GM03348 (cell line): ENCODE measurements at regions not wholly inside any gene's neighbourhood (a gene's known extent, or its start where the extent isn't known, plus 50 kb on each side); places are given as distances from the start of the nearest gene placed in this dataset.
A peak's percentile ranks its signal among the peaks of the same experiment; 100 is the strongest.
"Not testable (repeated sequence)": the region's sequence is repeated elsewhere in the genome, so short reads cannot be mapped to it uniquely, and the experiment has no call there.

Experiments
- DNase-seq: peaks from one replicate; pipeline ENCODE4 v3.0.0; 2012; ENCODE audit warnings: low spot score

GRCh38 chr6:139990856-139991465 lies 616.5 kb upstream of the CITED2 start:
- no peak for DNase-seq

GRCh38 chr6:139990026-139990686 lies 615.7 kb upstream of the CITED2 start:
- DNase-seq = no peak

GRCh38 chr6:139988685-139989084 lies 614.2 kb upstream of the CITED2 start:
- DNase-seq = no peak

DNA sequence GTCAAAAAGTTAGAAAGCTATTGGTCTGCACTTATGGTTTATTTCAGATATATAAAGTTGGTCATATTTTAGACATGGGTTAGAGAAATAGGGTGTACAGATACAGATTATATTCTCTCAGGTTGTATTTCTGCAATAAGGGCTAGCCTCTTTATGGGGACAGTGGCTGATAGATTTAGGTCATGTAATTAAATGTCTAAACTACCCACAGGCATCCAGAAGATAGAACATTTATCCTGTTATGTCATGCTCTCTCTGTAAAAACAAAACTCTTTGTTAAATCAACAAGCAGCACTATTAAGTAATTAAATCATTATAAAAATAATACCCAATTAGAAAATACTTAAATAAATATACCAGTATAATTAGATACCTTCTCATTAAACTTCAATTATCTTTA lies 612.6 kb upstream of the CITED2 start:
- DNase-seq = no peak

DNA sequence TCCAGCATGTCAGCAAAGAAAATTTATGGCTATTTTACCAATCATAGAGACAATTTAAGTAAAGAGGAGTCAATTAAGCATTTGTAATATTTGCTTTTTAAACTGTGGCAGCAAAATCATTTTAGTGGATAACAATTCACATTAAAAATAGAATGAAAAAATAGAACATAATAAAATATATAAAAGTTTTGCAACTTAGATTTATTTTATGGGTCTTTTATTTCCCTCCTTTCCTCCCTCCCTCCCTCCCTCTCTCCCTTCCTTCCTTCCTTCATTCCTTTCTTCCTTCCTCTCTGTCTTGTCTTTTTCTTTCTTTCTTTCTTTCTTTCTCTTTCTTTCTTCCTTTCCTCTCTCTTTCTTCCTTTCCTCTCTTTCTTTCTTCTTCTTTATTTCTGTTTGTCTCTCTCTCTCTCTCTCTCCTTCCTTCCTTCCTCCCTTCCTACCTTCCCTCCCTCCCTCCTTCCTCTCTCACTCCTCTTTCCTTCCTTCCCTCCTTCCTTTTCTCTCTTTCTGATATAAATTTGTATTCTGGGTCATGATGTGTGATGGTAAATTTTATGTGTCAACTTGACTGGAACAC lies 610.9 kb upstream of the CITED2 start:
- no peak for DNase-seq

DNA sequence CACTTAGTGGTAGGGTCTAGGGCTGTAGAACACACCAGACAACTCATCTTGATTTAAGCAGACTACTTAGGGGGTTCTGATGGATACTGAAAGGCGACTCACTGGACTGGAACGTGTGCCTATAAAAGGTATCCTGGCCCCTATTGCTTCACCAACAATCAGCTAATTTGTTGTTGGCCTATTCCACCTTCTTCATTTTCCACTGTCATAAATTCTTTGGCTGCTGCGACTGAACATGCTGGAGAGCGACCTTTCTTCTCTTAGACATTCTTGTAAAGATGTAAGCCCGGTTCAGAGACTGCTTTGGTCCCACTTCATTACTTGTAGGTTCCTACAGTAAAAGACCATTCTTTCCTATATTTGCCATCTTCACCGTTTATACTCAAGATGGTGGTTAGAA lies 609.9 kb upstream of the CITED2 start:
- no peak for DNase-seq

- DNase-seq = no peak
These were observed 609.3 kb upstream of the CITED2 start for GRCh38 chr6:139983555-139984276.

DNA sequence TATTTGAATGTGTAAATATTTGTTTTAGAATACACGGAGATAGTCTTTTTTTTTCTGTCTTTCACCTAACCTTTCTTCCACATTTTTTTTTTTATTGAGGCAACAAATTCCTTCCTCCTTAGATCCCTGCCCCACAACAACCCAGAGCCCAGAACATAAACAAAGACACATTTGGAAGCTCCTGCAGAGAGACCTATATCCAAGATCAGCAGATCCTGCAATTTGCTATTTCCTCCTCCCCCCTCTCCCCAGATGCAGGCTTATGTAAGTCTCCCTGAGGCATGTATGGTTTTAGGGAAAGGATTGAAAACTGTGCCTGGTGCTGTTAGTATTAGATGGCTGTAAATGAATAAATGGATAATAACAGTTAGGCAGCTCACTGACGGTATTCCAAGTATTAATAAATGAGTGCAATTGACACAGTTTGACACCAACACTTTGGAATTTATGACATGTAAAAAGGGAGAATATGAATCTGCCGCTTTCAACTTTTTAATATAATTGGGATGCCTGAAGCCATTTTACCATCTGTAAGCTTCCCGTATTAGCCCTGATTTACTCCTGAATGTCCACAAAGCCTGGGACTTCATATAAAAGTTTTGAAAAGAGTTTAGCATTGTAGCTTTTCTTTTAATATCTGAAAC lies 608.3 kb upstream of the CITED2 start:
- DNase-seq = peak; percentile 29

- no peak for DNase-seq
These were observed 607.7 kb upstream of the CITED2 start for GRCh38 chr6:139982195-139982594.

DNA sequence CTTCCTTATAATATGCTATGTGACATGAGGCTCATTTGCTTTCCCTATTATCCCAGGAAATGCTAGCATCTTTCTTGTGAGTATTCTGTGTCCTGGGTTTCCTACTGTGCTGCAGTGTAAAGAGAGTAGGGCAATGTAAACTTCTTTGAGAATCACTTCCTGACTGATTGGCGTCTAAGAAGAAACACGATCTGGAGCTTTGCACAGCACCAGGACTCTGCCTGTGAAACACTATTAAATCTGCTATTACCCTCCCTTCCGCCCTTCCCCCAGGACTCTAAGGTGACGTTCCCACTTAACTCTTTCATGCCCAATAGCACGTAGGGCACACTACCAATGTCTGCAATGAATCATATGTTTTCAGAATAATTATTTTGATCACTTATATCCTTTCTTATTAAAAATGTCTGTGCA lies 607.3 kb upstream of the CITED2 start:
- no peak for DNase-seq

GRCh38 chr6:139981066-139981624 lies 606.7 kb upstream of the CITED2 start:
- DNase-seq = no peak

DNA sequence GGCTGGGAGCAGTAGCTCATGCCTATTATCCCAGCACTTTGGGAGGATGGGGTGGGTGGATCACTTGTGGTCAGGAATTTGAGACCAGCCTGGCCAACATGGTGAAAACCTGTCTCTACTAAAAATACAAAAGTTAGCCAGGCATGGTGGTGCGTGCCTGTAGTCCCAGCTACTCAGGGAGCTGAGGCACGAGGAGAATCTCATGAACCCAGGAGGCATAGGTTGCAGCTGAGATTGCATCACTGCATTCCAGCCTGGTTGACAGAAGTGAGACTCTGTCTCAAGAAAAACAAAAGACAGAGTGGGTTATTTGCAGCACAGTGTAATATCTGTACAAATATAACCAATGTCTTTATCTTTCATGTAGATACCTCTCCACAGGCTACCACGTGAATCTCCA lies 606.2 kb upstream of the CITED2 start:
- DNase-seq = not testable (repeated sequence)

DNA sequence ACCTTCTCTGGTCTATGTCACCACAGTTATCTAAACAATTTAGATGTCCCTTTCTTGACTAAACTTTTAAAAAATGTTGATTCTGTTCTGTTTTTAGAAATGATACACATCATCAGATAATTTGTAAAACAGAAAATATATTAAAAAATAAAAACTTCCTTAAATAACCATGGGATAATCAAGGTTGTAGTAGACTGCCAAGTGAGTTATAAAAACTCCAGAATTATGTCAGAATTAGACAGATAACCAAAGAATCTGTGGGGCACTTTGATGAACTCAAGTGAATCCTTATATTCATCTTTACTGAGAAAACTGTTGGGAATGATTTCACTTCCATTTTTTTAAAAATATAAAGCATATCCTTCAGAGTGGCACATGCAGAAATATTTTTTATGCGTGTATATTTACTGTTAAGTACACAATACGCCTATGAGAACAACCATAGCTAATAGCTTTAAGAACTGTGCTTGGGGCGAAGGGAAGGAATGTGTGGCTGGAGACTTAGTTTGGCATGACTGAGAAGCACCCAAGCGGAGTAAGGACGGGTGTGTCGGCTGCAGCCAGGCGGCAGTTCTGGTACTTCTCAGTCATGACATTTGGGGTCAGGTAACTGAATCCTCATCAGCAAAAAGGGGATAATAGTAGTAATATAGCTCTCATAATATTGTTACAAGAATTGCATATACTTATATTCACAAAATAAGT lies 604.7 kb upstream of the CITED2 start:
- DNase-seq = no peak

- DNase-seq = peak; percentile 9
These were observed 603.5 kb upstream of the CITED2 start for GRCh38 chr6:139977887-139978332.

DNA sequence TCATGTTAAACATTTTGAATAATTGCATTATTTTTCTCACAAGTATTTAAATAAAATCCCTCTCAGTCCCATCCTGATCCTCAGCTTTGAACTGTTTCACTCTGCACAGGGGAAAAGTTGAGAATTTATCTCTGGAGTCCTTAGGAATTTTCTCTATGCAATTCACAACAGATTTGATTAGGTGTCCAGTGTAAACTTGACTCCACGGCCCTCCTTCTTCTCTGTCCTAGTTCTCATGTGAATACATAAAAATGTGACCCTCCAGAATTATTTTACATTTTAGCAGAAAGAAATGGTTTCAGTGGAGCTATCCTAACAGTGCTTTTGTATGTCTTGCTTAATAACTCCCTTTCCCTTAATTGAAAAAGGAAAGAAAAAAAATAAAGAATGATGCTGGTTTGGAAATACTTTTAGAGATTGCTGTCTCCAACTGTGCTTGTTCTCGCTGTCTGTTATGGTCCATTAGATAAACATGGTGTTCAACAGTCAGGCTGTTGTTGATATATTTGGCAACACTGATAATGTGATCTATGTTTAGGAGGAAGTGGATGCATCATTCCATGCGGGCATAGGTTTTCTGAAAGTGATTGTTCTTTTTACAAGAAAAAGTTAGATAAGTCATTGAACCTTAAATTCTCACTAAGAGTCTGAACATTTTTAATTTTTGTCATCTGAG lies 599.4 kb upstream of the CITED2 start:
- no peak for DNase-seq

DNA sequence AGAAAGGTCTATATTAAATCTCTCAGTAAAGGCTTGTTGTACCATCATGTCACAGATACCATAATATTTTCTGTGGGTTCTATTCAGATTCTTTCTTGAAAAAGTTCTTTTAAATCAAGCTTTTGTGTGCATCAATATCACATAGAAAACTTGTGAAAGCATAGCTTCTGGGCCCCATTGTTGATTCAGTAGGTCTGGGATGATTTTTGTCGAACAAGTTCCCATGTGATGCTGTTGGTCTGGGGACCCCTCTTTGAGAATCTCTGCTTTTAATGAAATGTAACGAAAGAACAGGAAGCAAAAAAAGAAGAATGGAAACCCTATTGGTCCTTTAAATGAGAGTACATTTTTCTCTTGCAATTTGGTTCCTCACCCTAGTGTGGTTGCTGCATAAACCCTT lies 597.7 kb upstream of the CITED2 start:
- DNase-seq = no peak

DNA sequence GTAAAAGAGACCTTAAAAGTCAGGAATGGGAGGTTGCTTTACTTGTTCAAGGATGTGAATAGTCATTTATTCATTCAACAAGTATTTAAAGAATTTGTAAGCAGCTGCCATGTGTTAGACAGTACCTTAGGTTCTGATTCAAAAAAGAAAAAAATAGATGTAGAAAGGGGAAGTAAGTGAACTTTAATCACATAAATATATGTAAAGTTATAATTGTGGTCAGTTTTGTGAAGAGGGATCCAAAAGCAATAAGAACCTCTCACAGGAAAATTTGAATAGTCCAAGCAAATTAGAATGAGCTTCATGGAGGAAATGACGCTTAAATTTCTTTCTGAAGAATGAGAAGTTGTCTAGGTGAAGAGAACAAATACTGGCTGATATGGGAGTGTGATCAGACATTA lies 596.1 kb upstream of the CITED2 start:
- DNase-seq = peak; percentile 32

DNA sequence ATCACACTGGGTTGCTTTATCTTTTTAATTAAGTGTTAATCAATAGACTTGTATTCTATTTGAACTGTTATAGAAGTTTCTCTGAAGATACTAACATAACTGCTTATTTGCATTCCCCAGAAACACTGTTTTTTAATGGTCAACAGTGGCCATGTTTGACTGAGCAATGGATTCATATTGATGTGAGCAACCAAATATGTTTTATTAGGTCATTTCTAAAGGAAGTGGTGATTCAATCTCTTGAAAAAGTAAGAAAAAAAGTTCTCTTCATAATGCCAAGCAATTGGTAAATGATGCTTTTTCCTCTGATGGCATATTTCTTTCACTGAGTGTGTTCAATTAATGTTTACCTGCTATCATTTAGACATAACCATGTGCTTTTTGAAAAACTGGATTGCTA lies 593.0 kb upstream of the CITED2 start:
- DNase-seq = no peak

GRCh38 chr6:139965393-139965792 lies 590.9 kb upstream of the CITED2 start:
- DNase-seq = no peak

GRCh38 chr6:139964737-139965136 lies 590.3 kb upstream of the CITED2 start:
- DNase-seq = no peak
